ENCODE measurements at regions not wholly inside any gene's neighbourhood (a gene's known extent, or its start where the extent isn't known, plus 50 kb on each side); places are given as distances from the start of the nearest gene placed in this dataset.
"Not testable (repeated sequence)": the region's sequence is repeated elsewhere in the genome, so short reads cannot be mapped to it uniquely, and the experiment has no call there.

DNA sequence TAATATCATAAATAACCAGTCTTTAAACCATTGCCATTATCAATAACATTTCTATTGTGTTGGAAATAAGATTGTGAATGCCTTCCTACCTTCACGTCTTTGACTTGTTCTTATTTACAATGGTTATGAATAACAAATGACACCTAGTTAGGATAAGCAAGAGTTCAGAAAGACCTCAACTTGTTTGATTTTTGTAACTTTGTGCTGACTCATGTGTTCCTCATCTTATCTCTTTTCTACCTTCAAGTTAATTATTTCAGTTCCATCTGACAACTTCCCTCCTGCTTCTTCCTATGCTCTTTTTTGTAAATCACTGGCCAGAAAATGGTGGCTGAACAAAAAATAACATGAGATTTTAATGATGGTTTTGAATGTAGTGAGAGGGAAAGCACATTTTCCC, 538.5 kb upstream of the TUSC1 start:
- intact Hi-C loops (cut with micrococcal nuclease; ENCODE audit: unreplicated experiment) (no loop called here), in situ Hi-C loops (cut with HindIII; ENCODE audit: low pct_unique_long_range_greater_than_20kb, low sequenced_read_pairs) (no loop called here)
- ChIA-PET CTCF (no interaction called here), POLR2A (no interaction called here)
- ATAC-seq (no peak), DNase-seq (ENCODE audit: low read depth, low spot score) (no peak)
- Histone ChIP-seq H3K36me3 (ENCODE audit: control insufficient read depth, insufficient read depth, low read length) (no peaks in the 10 kb centered on the region), H3K9me3 (ENCODE audit: control insufficient read depth, insufficient read depth, low read depth, low read length) (no peaks in the 10 kb centered on the region), H3K27me3 (ENCODE audit: control insufficient read depth, insufficient read depth, low read length) (no peaks in the 10 kb centered on the region), H3K27ac (ENCODE audit: low read length) (no peak overlapping the region), H3K4me3 (ENCODE audit: low read depth in 2 of 2, low read length in 2 of 2) (no peak overlapping the region), H3K4me1 (ENCODE audit: control insufficient read depth, insufficient read depth, low read length) (no peaks in the 10 kb centered on the region)
- no TSS peak for BruUV-seq (replicated peaks)
- TF ChIP-seq SIN3A (IDR thresholded peaks at IDR 0.05; ENCODE audit: borderline replicate concordance, insufficient read depth, low read depth, low read length), result no peak
- no peak for TF ChIP-seq TCF7L2 (IDR thresholded peaks at IDR 0.05; ENCODE audit: low read depth, low read length)
- TF ChIP-seq POLR2AphosphoS5 (IDR thresholded peaks at IDR 0.05; ENCODE audit: low read depth, low read length), result no peak
- TF ChIP-seq, protein P1, sequence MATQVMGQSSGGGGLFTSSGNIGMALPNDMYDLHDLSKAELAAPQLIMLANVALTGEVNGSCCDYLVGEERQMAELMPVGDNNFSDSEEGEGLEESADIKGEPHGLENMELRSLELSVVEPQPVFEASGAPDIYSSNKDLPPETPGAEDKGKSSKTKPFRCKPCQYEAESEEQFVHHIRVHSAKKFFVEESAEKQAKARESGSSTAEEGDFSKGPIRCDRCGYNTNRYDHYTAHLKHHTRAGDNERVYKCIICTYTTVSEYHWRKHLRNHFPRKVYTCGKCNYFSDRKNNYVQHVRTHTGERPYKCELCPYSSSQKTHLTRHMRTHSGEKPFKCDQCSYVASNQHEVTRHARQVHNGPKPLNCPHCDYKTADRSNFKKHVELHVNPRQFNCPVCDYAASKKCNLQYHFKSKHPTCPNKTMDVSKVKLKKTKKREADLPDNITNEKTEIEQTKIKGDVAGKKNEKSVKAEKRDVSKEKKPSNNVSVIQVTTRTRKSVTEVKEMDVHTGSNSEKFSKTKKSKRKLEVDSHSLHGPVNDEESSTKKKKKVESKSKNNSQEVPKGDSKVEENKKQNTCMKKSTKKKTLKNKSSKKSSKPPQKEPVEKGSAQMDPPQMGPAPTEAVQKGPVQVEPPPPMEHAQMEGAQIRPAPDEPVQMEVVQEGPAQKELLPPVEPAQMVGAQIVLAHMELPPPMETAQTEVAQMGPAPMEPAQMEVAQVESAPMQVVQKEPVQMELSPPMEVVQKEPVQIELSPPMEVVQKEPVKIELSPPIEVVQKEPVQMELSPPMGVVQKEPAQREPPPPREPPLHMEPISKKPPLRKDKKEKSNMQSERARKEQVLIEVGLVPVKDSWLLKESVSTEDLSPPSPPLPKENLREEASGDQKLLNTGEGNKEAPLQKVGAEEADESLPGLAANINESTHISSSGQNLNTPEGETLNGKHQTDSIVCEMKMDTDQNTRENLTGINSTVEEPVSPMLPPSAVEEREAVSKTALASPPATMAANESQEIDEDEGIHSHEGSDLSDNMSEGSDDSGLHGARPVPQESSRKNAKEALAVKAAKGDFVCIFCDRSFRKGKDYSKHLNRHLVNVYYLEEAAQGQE (IDR thresholded peaks at IDR 0.05; ENCODE audit: insufficient read depth in 1 of 2, low read depth in 2 of 2, low read length in 1 of 2), result no peak
- TF ChIP-seq, protein P2, sequence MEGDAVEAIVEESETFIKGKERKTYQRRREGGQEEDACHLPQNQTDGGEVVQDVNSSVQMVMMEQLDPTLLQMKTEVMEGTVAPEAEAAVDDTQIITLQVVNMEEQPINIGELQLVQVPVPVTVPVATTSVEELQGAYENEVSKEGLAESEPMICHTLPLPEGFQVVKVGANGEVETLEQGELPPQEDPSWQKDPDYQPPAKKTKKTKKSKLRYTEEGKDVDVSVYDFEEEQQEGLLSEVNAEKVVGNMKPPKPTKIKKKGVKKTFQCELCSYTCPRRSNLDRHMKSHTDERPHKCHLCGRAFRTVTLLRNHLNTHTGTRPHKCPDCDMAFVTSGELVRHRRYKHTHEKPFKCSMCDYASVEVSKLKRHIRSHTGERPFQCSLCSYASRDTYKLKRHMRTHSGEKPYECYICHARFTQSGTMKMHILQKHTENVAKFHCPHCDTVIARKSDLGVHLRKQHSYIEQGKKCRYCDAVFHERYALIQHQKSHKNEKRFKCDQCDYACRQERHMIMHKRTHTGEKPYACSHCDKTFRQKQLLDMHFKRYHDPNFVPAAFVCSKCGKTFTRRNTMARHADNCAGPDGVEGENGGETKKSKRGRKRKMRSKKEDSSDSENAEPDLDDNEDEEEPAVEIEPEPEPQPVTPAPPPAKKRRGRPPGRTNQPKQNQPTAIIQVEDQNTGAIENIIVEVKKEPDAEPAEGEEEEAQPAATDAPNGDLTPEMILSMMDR (IDR thresholded peaks at IDR 0.05), result no peak

DNA sequence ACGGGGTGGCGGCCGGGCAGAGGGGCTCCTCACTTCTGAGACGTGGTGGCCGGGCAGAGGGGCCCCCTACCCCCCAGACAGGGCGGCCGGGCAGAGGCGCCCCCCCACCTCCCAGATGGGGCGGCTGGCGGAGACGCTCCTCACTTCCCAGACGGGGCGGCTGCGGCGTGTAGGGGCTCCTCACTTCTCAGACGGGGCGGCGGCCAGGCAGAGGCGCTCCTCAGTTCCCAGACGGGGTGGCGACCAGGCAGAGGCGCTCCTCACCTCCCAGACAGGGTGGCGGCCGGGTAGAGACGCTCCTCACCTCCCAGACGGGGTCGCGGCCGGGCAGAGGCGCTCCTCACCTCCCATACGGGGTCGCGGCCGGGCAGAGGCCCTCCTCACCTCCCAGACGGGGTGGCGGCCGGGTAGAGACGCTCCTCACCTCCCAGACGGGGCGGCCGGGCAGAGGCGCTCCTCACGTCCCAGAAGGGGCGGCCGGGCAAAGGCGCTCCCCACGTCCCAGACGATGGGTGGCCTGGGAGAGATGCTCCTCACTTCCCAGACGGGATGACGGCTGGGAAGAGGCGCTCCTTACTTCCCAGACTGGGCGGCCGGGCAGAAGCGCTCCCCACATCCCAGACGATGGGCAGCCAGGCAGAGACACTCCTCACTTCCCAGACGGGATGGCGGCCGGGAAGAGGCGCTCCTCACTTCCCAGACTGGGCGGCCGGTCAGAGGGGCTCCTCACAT, 536.6 kb upstream of the TUSC1 start:
- H3K27ac ChIP-seq (ENCODE audit: low read length); BruUV-seq (replicated peaks); H3K27me3 ChIP-seq (ENCODE audit: control insufficient read depth, insufficient read depth, low read length); H3K4me1 ChIP-seq (ENCODE audit: control insufficient read depth, insufficient read depth, low read length); H3K9me3 ChIP-seq (ENCODE audit: control insufficient read depth, insufficient read depth, low read depth, low read length); POLR2A ChIA-PET; DNase-seq (ENCODE audit: low read depth, low spot score); H3K36me3 ChIP-seq (ENCODE audit: control insufficient read depth, insufficient read depth, low read length); H3K4me3 ChIP-seq (ENCODE audit: low read depth in 2 of 2, low read length in 2 of 2); CTCF ChIA-PET; in situ Hi-C loops (cut with HindIII; ENCODE audit: low pct_unique_long_range_greater_than_20kb, low sequenced_read_pairs); intact Hi-C loops (cut with micrococcal nuclease; ENCODE audit: unreplicated experiment); ATAC-seq: not testable (repeated sequence)

DNA sequence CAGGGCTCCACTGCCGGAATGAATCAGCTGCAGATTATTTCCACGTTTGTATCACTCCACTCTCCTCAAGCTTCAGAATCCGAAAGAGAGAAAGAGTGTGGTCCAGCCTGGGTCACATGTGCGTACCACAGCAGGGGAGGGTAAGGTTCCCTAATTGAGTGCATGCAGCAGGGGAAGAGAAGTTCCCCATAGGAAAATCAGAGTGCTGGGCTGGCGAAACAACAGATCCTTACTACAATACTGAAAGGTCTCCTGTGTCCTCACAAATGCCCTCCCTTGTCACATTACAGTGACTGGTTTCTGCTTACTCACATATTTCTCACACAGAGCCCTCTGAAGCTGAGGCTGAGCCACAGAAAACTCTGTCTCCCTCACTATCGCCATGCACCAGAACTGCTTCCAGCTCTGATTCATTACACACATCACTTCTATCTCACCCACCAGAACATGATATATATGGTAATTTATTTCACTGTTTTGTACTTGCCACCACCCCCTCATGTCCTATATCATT, 532.2 kb upstream of the TUSC1 start:
- Histone ChIP-seq H3K27ac (ENCODE audit: low read length) (no peak overlapping the region), H3K27me3 (ENCODE audit: control insufficient read depth, insufficient read depth, low read length) (no peaks in the 10 kb centered on the region), H3K4me3 (ENCODE audit: low read depth in 2 of 2, low read length in 2 of 2) (no peak overlapping the region), H3K4me1 (ENCODE audit: control insufficient read depth, insufficient read depth, low read length) (no peaks in the 10 kb centered on the region), H3K36me3 (ENCODE audit: control insufficient read depth, insufficient read depth, low read length) (no peaks in the 10 kb centered on the region), H3K9me3 (ENCODE audit: control insufficient read depth, insufficient read depth, low read depth, low read length) (no peaks in the 10 kb centered on the region)
- intact Hi-C loops (cut with micrococcal nuclease; ENCODE audit: unreplicated experiment), result no loop called here
- ATAC-seq, result no peak
- no TSS peak for BruUV-seq (replicated peaks)
- CTCF ChIA-PET, result no interaction called here
- POLR2A ChIA-PET, result no interaction called here
- in situ Hi-C loops (cut with HindIII; ENCODE audit: low pct_unique_long_range_greater_than_20kb, low sequenced_read_pairs), result no loop called here
- no peak for DNase-seq (ENCODE audit: low read depth, low spot score)
- TF ChIP-seq SIN3A (IDR thresholded peaks at IDR 0.05; ENCODE audit: borderline replicate concordance, insufficient read depth, low read depth, low read length), result no peak
- TF ChIP-seq, protein P1 (IDR thresholded peaks at IDR 0.05; ENCODE audit: insufficient read depth in 1 of 2, low read depth in 2 of 2, low read length in 1 of 2), result no peak
- TF ChIP-seq TCF7L2 (IDR thresholded peaks at IDR 0.05; ENCODE audit: low read depth, low read length), result no peak
